Trophoblast cell (in vitro differentiated cells and primary cell): ENCODE measurements at regions not wholly inside any gene's neighbourhood (a gene's known extent, or its start where the extent isn't known, plus 50 kb on each side); places are given as distances from the start of the nearest gene placed in this dataset.
"Not testable (repeated sequence)": the region's sequence is repeated elsewhere in the genome, so short reads cannot be mapped to it uniquely, and the experiment has no call there.

Source experiments
- DNase-seq, 2 donors: peaks; one replicate each; pipeline ENCODE4 v3.0.0-alpha.2; 2016
- H2AFZ ChIP-seq: 2 replicates; pipeline ENCODE4 v1.6.1; 2013; ENCODE audit warnings: low read length, moderate library complexity, mild to moderate bottlenecking; ENCODE audit not compliant: insufficient read depth, poor library complexity
- H2AK5ac ChIP-seq: 2 replicates; pipeline ENCODE4 v1.6.1; 2013; ENCODE audit warnings: mild to moderate bottlenecking, low read length
- H2BK120ac ChIP-seq: 2 replicates; pipeline ENCODE4 v1.6.1; 2013; ENCODE audit warnings: low read length, mild to moderate bottlenecking, moderate library complexity; ENCODE audit not compliant: insufficient read depth, poor library complexity
- H2BK12ac ChIP-seq: 2 replicates; pipeline ENCODE4 v1.6.1; 2013; ENCODE audit warnings: mild to moderate bottlenecking, low read length, moderate library complexity
- H2BK5ac ChIP-seq: 2 replicates; pipeline ENCODE4 v1.6.1; 2013; ENCODE audit warnings: low read length, low read depth, moderate library complexity, mild to moderate bottlenecking; ENCODE audit not compliant: poor library complexity
- H3K14ac ChIP-seq: 2 replicates; pipeline ENCODE4 v1.6.1; 2013; ENCODE audit warnings: mild to moderate bottlenecking, low read length
- H3K18ac ChIP-seq: 2 replicates; pipeline ENCODE4 v1.6.1; 2013; ENCODE audit warnings: mild to moderate bottlenecking, low read length
- H3K23ac ChIP-seq: 2 replicates; pipeline ENCODE4 v1.6.1; 2013; ENCODE audit warnings: low read length
- H3K27ac ChIP-seq: 2 replicates; pipeline ENCODE4 v1.5.1; 2013; ENCODE audit warnings: low read depth, mild to moderate bottlenecking, inconsistent platforms, low read length, moderate library complexity
- H3K27me3 ChIP-seq: 2 replicates; pipeline ENCODE4 v1.6.1; 2013; ENCODE audit warnings: inconsistent platforms, mild to moderate bottlenecking, low read length, moderate library complexity; ENCODE audit not compliant: insufficient read depth
- H3K36me3 ChIP-seq, 2 experiments: 1 replicate in 1 of 2; 2 replicates in 1 of 2; pipeline ENCODE4 v1.6.1; 2013; ENCODE audit warnings: low read length in 2 of 2, mild to moderate bottlenecking in 2 of 2, moderate library complexity in 1 of 2; ENCODE audit not compliant: insufficient read depth in 2 of 2, control insufficient read depth in 1 of 2
- H3K4ac ChIP-seq: 2 replicates; pipeline ENCODE4 v1.6.1; 2013; ENCODE audit warnings: low read depth, mild to moderate bottlenecking, low read length, moderate library complexity
- H3K4me1 ChIP-seq, 2 experiments: 1 replicate in 1 of 2; 2 replicates in 1 of 2; pipeline ENCODE4 v1.6.1; 2013; ENCODE audit warnings: low read length in 2 of 2, mild to moderate bottlenecking in 2 of 2, moderate library complexity in 1 of 2; ENCODE audit not compliant: insufficient read depth in 2 of 2, control insufficient read depth in 1 of 2
- H3K4me2 ChIP-seq: 2 replicates; pipeline ENCODE4 v1.6.1; 2013; ENCODE audit warnings: inconsistent platforms, mild to moderate bottlenecking, low read length, moderate library complexity
- H3K4me3 ChIP-seq: 2 replicates; pipeline ENCODE4 v1.5.1; 2013; ENCODE audit warnings: mild to moderate bottlenecking, low read depth, low read length, inconsistent platforms
- H3K79me1 ChIP-seq: one replicate; pipeline ENCODE4 v1.6.1; 2013; ENCODE audit warnings: low read length
- H3K79me2 ChIP-seq: 2 replicates; pipeline ENCODE4 v1.6.1; 2013; ENCODE audit warnings: low read length, mild to moderate bottlenecking; ENCODE audit not compliant: control insufficient read depth, insufficient read depth, poor library complexity
- H3K9ac ChIP-seq: 2 replicates; pipeline ENCODE4 v1.6.1; 2013; ENCODE audit warnings: mild to moderate bottlenecking, low read length
- H3K9me3 ChIP-seq: 2 replicates; pipeline ENCODE4 v1.6.1; 2013; ENCODE audit warnings: low read depth, mild to moderate bottlenecking, control low read depth, inconsistent platforms, low read length; ENCODE audit not compliant: insufficient read depth
- H4K12ac ChIP-seq: 2 replicates; pipeline ENCODE4 v1.6.1; 2013; ENCODE audit warnings: low read depth, mild to moderate bottlenecking, low read length, moderate library complexity
- H4K8ac ChIP-seq: 2 replicates; pipeline ENCODE4 v1.6.1; 2013; ENCODE audit warnings: low read depth, mild to moderate bottlenecking, low read length, moderate library complexity
- H4K91ac ChIP-seq: one replicate; pipeline ENCODE4 v1.6.1; 2013; ENCODE audit warnings: low read depth, mild to moderate bottlenecking, low read length, moderate library complexity
- WGBS: extraction: QIAGEN DNeasy Blood & Tissue Kit; methylation state at CpG from one replicate; pipeline ENCODE4 v1.1.7; 2013; ENCODE audit warnings: missing lambda C conversion rate; ENCODE audit not compliant: insufficient read length, insufficient coverage; ENCODE audit errors: extremely low coverage; 5-methylcytosine and 5-hydroxymethylcytosine counted together

- not testable (repeated sequence) for H3K79me1 ChIP-seq, H3K14ac ChIP-seq, H3K9ac ChIP-seq, H3K23ac ChIP-seq, H4K91ac ChIP-seq, H3K4ac ChIP-seq, H4K12ac ChIP-seq, H3K9me3 ChIP-seq, H2BK5ac ChIP-seq, H4K8ac ChIP-seq, H3K4me1 ChIP-seq, H3K36me3 ChIP-seq, H2BK120ac ChIP-seq, H3K27me3 ChIP-seq, H3K79me2 ChIP-seq, H2BK12ac ChIP-seq, H3K27ac ChIP-seq, H3K4me3 ChIP-seq, H3K4me2 ChIP-seq, H3K18ac ChIP-seq, DNase-seq, H2AK5ac ChIP-seq, H2AFZ ChIP-seq
- no CpG with 5 or more reads among the region's 17 CpGs for WGBS
Observed at GRCh38 chr6:104670834-104671590, 188.7 kb downstream of the HACE1 start.

DNA sequence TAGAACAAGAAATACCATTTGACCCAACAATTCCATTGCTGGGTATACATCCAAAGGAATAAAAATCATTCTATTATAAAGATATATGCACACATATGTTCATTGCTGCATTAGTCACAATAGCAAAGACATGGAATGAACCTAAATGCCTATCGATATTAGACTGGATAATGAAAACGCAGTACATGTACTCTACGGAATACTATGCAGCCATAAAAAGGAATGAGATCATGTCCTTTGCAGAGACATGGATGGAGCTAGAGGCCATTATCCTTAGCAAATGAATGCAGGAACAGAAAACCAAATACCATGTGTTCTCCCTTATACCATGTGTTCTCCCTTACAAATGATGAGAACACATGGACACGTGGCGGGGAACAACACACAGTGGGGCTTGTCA, 190.2 kb downstream of the HACE1 start:
- peaks cover 3% of the 10 kb centered on the region for H3K9me3 ChIP-seq
- DNase-seq = no peak
- H3K27ac ChIP-seq = no peak overlapping the region
- no peak overlapping the region for H2AFZ ChIP-seq
- H3K27me3 ChIP-seq = no peaks in the 10 kb centered on the region
- no peak overlapping the region for H2BK120ac ChIP-seq
- no peak overlapping the region for H3K4ac ChIP-seq
- no peaks in the 10 kb centered on the region for H3K79me1 ChIP-seq
- H3K79me2 ChIP-seq = no peaks in the 10 kb centered on the region
- H3K18ac ChIP-seq = no peak overlapping the region
- no peak overlapping the region for H2BK5ac ChIP-seq
- H4K91ac ChIP-seq = no peak overlapping the region
- no peak overlapping the region for H2BK12ac ChIP-seq
- WGBS = no CpG with 5 or more reads among the region's 5 CpGs
- H3K4me3 ChIP-seq = no peak overlapping the region
- H4K12ac ChIP-seq = no peak overlapping the region
- H3K23ac ChIP-seq = no peak overlapping the region
- no peak overlapping the region for H3K4me2 ChIP-seq
- no peak overlapping the region for H4K8ac ChIP-seq
- H3K4me1 ChIP-seq = no peaks in the 10 kb centered on the region
- H2AK5ac ChIP-seq = no peak overlapping the region
- H3K9ac ChIP-seq = no peak overlapping the region
- no peaks in the 10 kb centered on the region for H3K36me3 ChIP-seq
- H3K14ac ChIP-seq = no peak overlapping the region

- Histone ChIP-seq H3K4me3 (no peak overlapping the region), H3K4me2 (no peak overlapping the region), H2BK5ac (no peak overlapping the region), H3K9ac (no peak overlapping the region), H3K18ac (no peak overlapping the region), H2BK12ac (peak overlapping the region; percentile 7), H3K79me1 (no peaks in the 10 kb centered on the region), H4K12ac (no peak overlapping the region), H3K14ac (no peak overlapping the region), H3K4me1 (no peaks in the 10 kb centered on the region), H4K8ac (no peak overlapping the region), H2AK5ac (no peak overlapping the region), H3K23ac (no peak overlapping the region), H3K36me3 (no peaks in the 10 kb centered on the region), H2AFZ (no peak overlapping the region), H4K91ac (no peak overlapping the region), H3K27ac (no peak overlapping the region), H3K27me3 (no peaks in the 10 kb centered on the region), H3K9me3 (no peaks in the 10 kb centered on the region), H3K4ac (no peak overlapping the region), H3K79me2 (no peaks in the 10 kb centered on the region), H2BK120ac (no peak overlapping the region)
- no peak for DNase-seq
- WGBS = no CpG with 5 or more reads among the region's 2 CpGs
Observed at GRCh38 chr6:104656235-104656634, 203.5 kb downstream of the HACE1 start.

GRCh38 chr6:104653781-104654180, 205.9 kb downstream of the HACE1 start:
- Histone ChIP-seq H3K79me1 (no peaks in the 10 kb centered on the region), H2BK120ac (no peak overlapping the region), H3K4me3 (no peak overlapping the region), H3K23ac (no peak overlapping the region), H2AK5ac (no peak overlapping the region), H3K36me3 (no peaks in the 10 kb centered on the region), H3K18ac (no peak overlapping the region), H3K4me2 (no peak overlapping the region), H3K79me2 (no peaks in the 10 kb centered on the region), H2BK5ac (no peak overlapping the region), H3K4ac (no peak overlapping the region), H3K4me1 (no peaks in the 10 kb centered on the region), H2AFZ (no peak overlapping the region), H3K9ac (no peak overlapping the region), H4K12ac (no peak overlapping the region), H3K14ac (no peak overlapping the region), H3K9me3 (no peaks in the 10 kb centered on the region), H2BK12ac (no peak overlapping the region), H3K27me3 (no peaks in the 10 kb centered on the region), H4K91ac (no peak overlapping the region), H3K27ac (no peak overlapping the region), H4K8ac (peak overlapping the region; percentile 47)
- no CpG with 5 or more reads among the region's 3 CpGs for WGBS
- no peak for DNase-seq
